ENCODE measurements at regions not wholly inside any gene's neighbourhood (a gene's known extent, or its start where the extent isn't known, plus 50 kb on each side); places are given as distances from the start of the nearest gene placed in this dataset.

DNA sequence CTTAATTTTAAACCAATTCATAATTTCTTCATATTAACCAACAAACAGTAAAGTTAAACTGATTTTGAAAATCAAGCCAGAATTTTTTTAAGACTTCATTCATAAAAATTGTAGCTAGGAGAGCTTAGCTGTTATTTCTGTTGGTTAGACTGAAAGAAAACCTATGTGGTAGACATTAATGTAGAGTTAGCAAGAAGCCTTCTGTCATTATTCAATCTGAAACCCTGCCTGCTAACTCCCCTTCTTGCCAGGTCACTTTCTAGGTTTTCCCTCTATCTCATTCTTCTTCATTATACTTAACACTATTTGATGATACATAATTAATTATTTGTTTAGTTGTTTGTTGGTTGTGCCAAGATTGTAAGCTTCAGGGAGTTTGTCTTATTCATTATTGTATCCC is 304.3 kb upstream of the MEF2C start:
- H3K27ac Mint-ChIP-seq = no peak overlapping the region
- H3K4me1 Mint-ChIP-seq (ENCODE audit: low read depth) = peaks cover 9% of the 10 kb centered on the region
- no peaks in the 10 kb centered on the region for H3K36me3 Mint-ChIP-seq (ENCODE audit: insufficient read depth)
- peaks cover 3% of the 10 kb centered on the region for H3K9me3 Mint-ChIP-seq (ENCODE audit: low read depth)
- H3K4me3 Mint-ChIP-seq (ENCODE audit: low read depth) = no peak overlapping the region
- DNase-seq (ENCODE audit: low spot score, unreplicated experiment) = no peak
- TF ChIP-seq, protein P1, sequence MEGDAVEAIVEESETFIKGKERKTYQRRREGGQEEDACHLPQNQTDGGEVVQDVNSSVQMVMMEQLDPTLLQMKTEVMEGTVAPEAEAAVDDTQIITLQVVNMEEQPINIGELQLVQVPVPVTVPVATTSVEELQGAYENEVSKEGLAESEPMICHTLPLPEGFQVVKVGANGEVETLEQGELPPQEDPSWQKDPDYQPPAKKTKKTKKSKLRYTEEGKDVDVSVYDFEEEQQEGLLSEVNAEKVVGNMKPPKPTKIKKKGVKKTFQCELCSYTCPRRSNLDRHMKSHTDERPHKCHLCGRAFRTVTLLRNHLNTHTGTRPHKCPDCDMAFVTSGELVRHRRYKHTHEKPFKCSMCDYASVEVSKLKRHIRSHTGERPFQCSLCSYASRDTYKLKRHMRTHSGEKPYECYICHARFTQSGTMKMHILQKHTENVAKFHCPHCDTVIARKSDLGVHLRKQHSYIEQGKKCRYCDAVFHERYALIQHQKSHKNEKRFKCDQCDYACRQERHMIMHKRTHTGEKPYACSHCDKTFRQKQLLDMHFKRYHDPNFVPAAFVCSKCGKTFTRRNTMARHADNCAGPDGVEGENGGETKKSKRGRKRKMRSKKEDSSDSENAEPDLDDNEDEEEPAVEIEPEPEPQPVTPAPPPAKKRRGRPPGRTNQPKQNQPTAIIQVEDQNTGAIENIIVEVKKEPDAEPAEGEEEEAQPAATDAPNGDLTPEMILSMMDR (IDR thresholded peaks at IDR 0.05; ENCODE audit: unreplicated experiment) = no peak
- H3K27me3 Mint-ChIP-seq = no peaks in the 10 kb centered on the region

DNA sequence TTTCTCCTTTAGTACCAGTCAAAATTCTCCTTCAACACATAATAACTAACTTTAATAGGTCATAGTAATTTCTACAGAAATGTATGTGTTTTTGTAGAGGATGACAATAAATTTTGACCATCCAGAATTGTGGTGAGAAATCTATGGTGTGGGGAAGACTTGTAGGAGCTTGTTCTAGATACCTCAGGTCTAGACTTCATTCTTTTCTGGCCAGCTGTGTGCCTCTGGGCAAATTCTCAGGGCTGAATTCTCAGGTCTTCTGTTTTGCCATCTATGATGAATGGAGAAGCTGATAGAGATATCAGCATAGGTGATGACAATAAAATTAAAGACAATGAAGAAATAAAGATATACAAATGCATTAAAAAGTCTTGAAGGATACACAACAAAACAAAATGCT is 298.6 kb upstream of the MEF2C start:
- Mint-ChIP-seq H3K27me3 (no peaks in the 10 kb centered on the region), H3K27ac (no peak overlapping the region), H3K36me3 (ENCODE audit: insufficient read depth) (no peaks in the 10 kb centered on the region), H3K4me1 (ENCODE audit: low read depth) (no peaks in the 10 kb centered on the region), H3K4me3 (ENCODE audit: low read depth) (no peak overlapping the region), H3K9me3 (ENCODE audit: low read depth) (no peaks in the 10 kb centered on the region)
- TF ChIP-seq, protein P1 (IDR thresholded peaks at IDR 0.05; ENCODE audit: unreplicated experiment) = no peak
- DNase-seq (ENCODE audit: low spot score, unreplicated experiment) = no peak

DNA sequence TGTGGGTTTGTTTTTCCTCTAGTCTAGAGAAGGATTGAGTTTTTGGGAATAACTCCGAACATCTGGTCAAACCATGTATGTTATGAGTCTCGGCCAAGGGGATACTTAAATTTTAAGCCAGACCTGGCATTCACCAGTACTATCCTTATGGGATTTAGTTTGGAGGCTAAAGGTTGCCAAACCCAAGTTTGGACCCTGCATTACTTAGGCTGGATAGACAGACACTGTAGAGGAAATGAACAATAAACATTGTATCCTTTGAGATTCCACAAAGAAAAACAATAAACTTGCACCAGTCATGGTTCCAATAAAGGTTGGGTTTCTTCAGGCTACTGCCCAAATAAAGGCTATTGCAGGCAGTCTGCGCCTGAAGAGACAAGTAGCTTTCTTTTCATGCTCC is 296.7 kb upstream of the MEF2C start:
- H3K27me3 Mint-ChIP-seq = no peaks in the 10 kb centered on the region
- no peak for DNase-seq (ENCODE audit: low spot score, unreplicated experiment)
- no peaks in the 10 kb centered on the region for H3K36me3 Mint-ChIP-seq (ENCODE audit: insufficient read depth)
- no peaks in the 10 kb centered on the region for H3K9me3 Mint-ChIP-seq (ENCODE audit: low read depth)
- H3K4me1 Mint-ChIP-seq (ENCODE audit: low read depth) = no peaks in the 10 kb centered on the region
- H3K4me3 Mint-ChIP-seq (ENCODE audit: low read depth) = no peak overlapping the region
- H3K27ac Mint-ChIP-seq = no peak overlapping the region
- TF ChIP-seq, protein P1 (IDR thresholded peaks at IDR 0.05; ENCODE audit: unreplicated experiment) = no peak

GRCh38 chr5:89178541-89178940 is 295.6 kb upstream of the MEF2C start:
- H3K4me3 Mint-ChIP-seq (ENCODE audit: low read depth) = no peak overlapping the region
- no peak overlapping the region for H3K27ac Mint-ChIP-seq
- H3K9me3 Mint-ChIP-seq (ENCODE audit: low read depth) = peaks cover 2% of the 10 kb centered on the region
- DNase-seq (ENCODE audit: low spot score, unreplicated experiment) = no peak
- H3K27me3 Mint-ChIP-seq = no peaks in the 10 kb centered on the region
- no peaks in the 10 kb centered on the region for H3K36me3 Mint-ChIP-seq (ENCODE audit: insufficient read depth)
- TF ChIP-seq, protein P1 (IDR thresholded peaks at IDR 0.05; ENCODE audit: unreplicated experiment) = no peak
- no peaks in the 10 kb centered on the region for H3K4me1 Mint-ChIP-seq (ENCODE audit: low read depth)

DNA sequence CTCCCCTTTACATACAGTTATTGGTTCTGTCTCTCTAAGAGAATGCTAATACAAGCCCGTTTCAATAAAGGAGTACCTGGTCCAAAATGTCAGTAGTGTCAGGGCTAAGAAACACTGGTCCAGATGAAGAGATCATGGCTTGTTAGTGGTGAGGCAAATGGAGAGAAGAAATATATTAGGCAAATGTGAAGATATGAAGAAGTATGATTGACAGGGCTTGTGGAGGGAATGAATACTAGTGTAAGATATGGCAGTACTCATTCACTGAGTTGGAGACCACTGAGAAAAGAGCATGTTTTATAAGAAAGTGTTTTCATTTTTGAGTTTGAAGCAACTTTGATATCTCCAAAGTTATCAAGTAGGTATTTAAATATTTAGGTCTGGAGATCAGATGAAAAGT is 290.5 kb upstream of the MEF2C start:
- peaks cover 4% of the 10 kb centered on the region for H3K9me3 Mint-ChIP-seq (ENCODE audit: low read depth)
- no peaks in the 10 kb centered on the region for H3K36me3 Mint-ChIP-seq (ENCODE audit: insufficient read depth)
- no peaks in the 10 kb centered on the region for H3K27me3 Mint-ChIP-seq
- no peak for DNase-seq (ENCODE audit: low spot score, unreplicated experiment)
- H3K4me3 Mint-ChIP-seq (ENCODE audit: low read depth) = no peak overlapping the region
- TF ChIP-seq, protein P1 (IDR thresholded peaks at IDR 0.05; ENCODE audit: unreplicated experiment) = no peak
- H3K27ac Mint-ChIP-seq = no peak overlapping the region
- no peaks in the 10 kb centered on the region for H3K4me1 Mint-ChIP-seq (ENCODE audit: low read depth)
